ENCODE measurements at regions not wholly inside any gene's neighbourhood (a gene's known extent, or its start where the extent isn't known, plus 50 kb on each side); places are given as distances from the start of the nearest gene placed in this dataset.

DNA sequence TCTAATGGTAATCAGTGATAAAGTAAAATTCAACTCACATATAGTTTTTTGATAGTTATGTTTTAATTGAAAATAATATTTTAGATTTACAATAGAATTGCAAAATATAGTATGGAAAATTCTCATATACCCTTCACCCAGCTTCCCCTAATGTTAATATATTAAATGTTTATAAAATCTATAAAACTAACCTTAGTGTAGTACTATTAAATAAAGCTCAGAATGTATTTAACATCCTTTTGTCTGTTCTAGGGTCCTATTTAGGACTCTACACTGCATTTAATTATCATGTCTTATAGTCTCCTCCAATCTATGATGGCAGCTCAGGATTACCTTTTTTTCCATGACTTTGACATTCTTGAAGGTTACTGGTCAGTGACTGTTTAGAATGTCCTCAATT is 389.2 kb downstream of the LMX1A start:
- no peak for TF ChIP-seq POLR2AphosphoS5 (IDR thresholded peaks at IDR 0.05; ENCODE audit: insufficient read depth in 1 of 2, low read depth in 1 of 2)
- TF ChIP-seq, protein P1, sequence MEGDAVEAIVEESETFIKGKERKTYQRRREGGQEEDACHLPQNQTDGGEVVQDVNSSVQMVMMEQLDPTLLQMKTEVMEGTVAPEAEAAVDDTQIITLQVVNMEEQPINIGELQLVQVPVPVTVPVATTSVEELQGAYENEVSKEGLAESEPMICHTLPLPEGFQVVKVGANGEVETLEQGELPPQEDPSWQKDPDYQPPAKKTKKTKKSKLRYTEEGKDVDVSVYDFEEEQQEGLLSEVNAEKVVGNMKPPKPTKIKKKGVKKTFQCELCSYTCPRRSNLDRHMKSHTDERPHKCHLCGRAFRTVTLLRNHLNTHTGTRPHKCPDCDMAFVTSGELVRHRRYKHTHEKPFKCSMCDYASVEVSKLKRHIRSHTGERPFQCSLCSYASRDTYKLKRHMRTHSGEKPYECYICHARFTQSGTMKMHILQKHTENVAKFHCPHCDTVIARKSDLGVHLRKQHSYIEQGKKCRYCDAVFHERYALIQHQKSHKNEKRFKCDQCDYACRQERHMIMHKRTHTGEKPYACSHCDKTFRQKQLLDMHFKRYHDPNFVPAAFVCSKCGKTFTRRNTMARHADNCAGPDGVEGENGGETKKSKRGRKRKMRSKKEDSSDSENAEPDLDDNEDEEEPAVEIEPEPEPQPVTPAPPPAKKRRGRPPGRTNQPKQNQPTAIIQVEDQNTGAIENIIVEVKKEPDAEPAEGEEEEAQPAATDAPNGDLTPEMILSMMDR (IDR thresholded peaks at IDR 0.05), result no peak
- TF ChIP-seq POLR2A (IDR thresholded peaks at IDR 0.05), result no peak
